Breast epithelium (tissue), 3 donors: ENCODE measurements at regions not wholly inside any gene's neighbourhood (a gene's known extent, or its start where the extent isn't known, plus 50 kb on each side); places are given as distances from the start of the nearest gene placed in this dataset.

ENCODE experiments used
- POLR2A ChIP-seq: fragments of 450-650 bp; IDR thresholded peaks from one replicate; pipeline ENCODE4 v1.6.1; 2016; ENCODE audit warnings: antibody characterized with exemption, mild to moderate bottlenecking, moderate library complexity
- POLR2AphosphoS5 ChIP-seq, 3 donors: sonication (generic); formaldehyde crosslinking; IDR thresholded peaks; one replicate each; pipeline ENCODE4 v1.6.1; 2017; ENCODE audit warnings: antibody characterized with exemption in 3 of 3
- TF ChIP-seq, protein P1 (sequence below), 3 donors: fragments of 450-650 bp; IDR thresholded peaks; one replicate each; pipeline ENCODE4 v1.5.1; 2016 to 2017; ENCODE audit warnings: antibody characterized with exemption in 3 of 3, mild to moderate bottlenecking in 3 of 3, moderate library complexity in 3 of 3

DNA sequence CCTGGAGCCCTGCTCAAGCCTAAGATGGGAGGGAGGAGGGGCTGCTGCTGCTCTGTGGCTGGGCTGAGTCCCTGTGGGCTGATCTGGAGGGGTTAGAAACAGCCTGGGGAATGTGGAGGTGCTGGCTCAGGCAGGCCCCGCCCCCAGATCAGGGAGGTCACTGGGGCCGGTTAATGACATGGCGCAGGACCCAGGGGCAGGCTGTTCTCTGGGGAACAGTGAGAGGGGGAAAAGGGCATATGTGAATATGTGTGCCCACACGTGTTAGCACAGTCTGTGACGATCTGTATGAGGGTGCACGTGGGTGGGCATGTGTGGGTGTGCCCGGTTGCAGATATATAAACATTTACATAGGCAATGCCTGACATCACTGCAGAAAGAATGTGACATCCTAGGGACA lies 143.5 kb downstream of the MIAT start:
- no peak for TF ChIP-seq POLR2AphosphoS5 (IDR thresholded peaks at IDR 0.05)
- TF ChIP-seq, protein P1, sequence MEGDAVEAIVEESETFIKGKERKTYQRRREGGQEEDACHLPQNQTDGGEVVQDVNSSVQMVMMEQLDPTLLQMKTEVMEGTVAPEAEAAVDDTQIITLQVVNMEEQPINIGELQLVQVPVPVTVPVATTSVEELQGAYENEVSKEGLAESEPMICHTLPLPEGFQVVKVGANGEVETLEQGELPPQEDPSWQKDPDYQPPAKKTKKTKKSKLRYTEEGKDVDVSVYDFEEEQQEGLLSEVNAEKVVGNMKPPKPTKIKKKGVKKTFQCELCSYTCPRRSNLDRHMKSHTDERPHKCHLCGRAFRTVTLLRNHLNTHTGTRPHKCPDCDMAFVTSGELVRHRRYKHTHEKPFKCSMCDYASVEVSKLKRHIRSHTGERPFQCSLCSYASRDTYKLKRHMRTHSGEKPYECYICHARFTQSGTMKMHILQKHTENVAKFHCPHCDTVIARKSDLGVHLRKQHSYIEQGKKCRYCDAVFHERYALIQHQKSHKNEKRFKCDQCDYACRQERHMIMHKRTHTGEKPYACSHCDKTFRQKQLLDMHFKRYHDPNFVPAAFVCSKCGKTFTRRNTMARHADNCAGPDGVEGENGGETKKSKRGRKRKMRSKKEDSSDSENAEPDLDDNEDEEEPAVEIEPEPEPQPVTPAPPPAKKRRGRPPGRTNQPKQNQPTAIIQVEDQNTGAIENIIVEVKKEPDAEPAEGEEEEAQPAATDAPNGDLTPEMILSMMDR (IDR thresholded peaks at IDR 0.05) = no peak
- TF ChIP-seq POLR2A = no peak
